ENCODE measurements at regions not wholly inside any gene's neighbourhood (a gene's known extent, or its start where the extent isn't known, plus 50 kb on each side); places are given as distances from the start of the nearest gene placed in this dataset.

- Histone ChIP-seq H3K4me1 (replicated peaks in 1 of 2; ENCODE audit: control insufficient read depth in 2 of 2, insufficient read depth in 2 of 2, low read length in 2 of 2) (no peaks in the 10 kb centered on the region), H3K9me3 (replicated peaks; ENCODE audit: control insufficient read depth, insufficient read depth, low read depth, low read length) (no peaks in the 10 kb centered on the region), H3K27me3 (ENCODE audit: control insufficient read depth in 2 of 2, insufficient read depth in 2 of 2, low read length in 2 of 2) (no peaks in the 10 kb centered on the region), H3K27ac (ENCODE audit: extremely low read depth, low read depth, low read length) (no peak overlapping the region), H3K9me1 (ENCODE audit: control insufficient read depth, insufficient read depth, low read length) (no peaks in the 10 kb centered on the region), H2AFZ (ENCODE audit: low read depth, low read length) (no peak overlapping the region), H3K9ac (ENCODE audit: insufficient read depth in 1 of 2, low read depth in 2 of 2, low read length in 2 of 2) (no peak overlapping the region), H3K4me3 (no peak overlapping the region), H4K20me1 (replicated peaks; ENCODE audit: control insufficient read depth, insufficient read depth, low read length) (no peaks in the 10 kb centered on the region), H3K4me2 (ENCODE audit: insufficient read depth, low read length) (no peak overlapping the region), H3K79me2 (ENCODE audit: control insufficient read depth, insufficient read depth, low read length) (no peaks in the 10 kb centered on the region), H3K36me3 (ENCODE audit: control insufficient read depth, insufficient read depth, low read length) (no peaks in the 10 kb centered on the region)
- BruUV-seq (replicated peaks): no TSS peak
- in situ Hi-C loops (cut with MboI): no loop called here
- DNase-seq (ENCODE audit: extremely low read depth in 1 of 4, low spot score in 3 of 4) (no peak), FAIRE-seq (no peak), ATAC-seq (no peak)
- WGBS (ENCODE audit: insufficient coverage, low coverage, missing lambda C conversion rate): 0% methylated on average over 3 of the region's 3 CpGs
- no peak for TF ChIP-seq KHSRP (IDR thresholded peaks at IDR 0.05)
- TF ChIP-seq HOXB6 (CRISPR knock-in tag; IDR thresholded peaks at IDR 0.05; ENCODE audit: borderline replicate concordance): no peak
- TF ChIP-seq GMEB1 (CRISPR knock-in tag; IDR thresholded peaks at IDR 0.05): no peak
- CTCF ChIA-PET (ENCODE audit: low intra/inter-chr PET ratio): no interaction called here
- POLR2A ChIA-PET: no interaction called here
- intact Hi-C loops (cut with micrococcal nuclease): no loop called here
Measured at GRCh38 chr2:152254486-152254885, 78.9 kb upstream of the STAM2 start.

GRCh38 chr2:152254976-152255375 is 79.4 kb upstream of the STAM2 start:
- CTCF ChIA-PET (ENCODE audit: low intra/inter-chr PET ratio): no interaction called here
- Histone ChIP-seq H3K27ac (ENCODE audit: extremely low read depth, low read depth, low read length) (no peak overlapping the region), H3K4me2 (ENCODE audit: insufficient read depth, low read length) (no peak overlapping the region), H3K79me2 (ENCODE audit: control insufficient read depth, insufficient read depth, low read length) (no peaks in the 10 kb centered on the region), H3K36me3 (ENCODE audit: control insufficient read depth, insufficient read depth, low read length) (no peaks in the 10 kb centered on the region), H3K4me1 (replicated peaks in 1 of 2; ENCODE audit: control insufficient read depth in 2 of 2, insufficient read depth in 2 of 2, low read length in 2 of 2) (no peaks in the 10 kb centered on the region), H4K20me1 (replicated peaks; ENCODE audit: control insufficient read depth, insufficient read depth, low read length) (no peaks in the 10 kb centered on the region), H3K9me3 (replicated peaks; ENCODE audit: control insufficient read depth, insufficient read depth, low read depth, low read length) (no peaks in the 10 kb centered on the region), H3K4me3 (no peak overlapping the region), H2AFZ (ENCODE audit: low read depth, low read length) (no peak overlapping the region), H3K9me1 (ENCODE audit: control insufficient read depth, insufficient read depth, low read length) (no peaks in the 10 kb centered on the region), H3K9ac (ENCODE audit: insufficient read depth in 1 of 2, low read depth in 2 of 2, low read length in 2 of 2) (no peak overlapping the region), H3K27me3 (ENCODE audit: control insufficient read depth in 2 of 2, insufficient read depth in 2 of 2, low read length in 2 of 2) (no peaks in the 10 kb centered on the region)
- DNase-seq (ENCODE audit: extremely low read depth in 1 of 4, low spot score in 3 of 4) (no peak), ATAC-seq (no peak), FAIRE-seq (no peak)
- POLR2A ChIA-PET: interaction anchor here (0.5 kb wide), 1 partner anchor 725 kb away, joined by 3 read pairs; no protein-coding TSS in a partner anchor
- TF ChIP-seq ZNF57 (CRISPR knock-in tag; IDR thresholded peaks at IDR 0.05): no peak
- 6% methylated on average over 1 of the region's 1 CpG for WGBS (ENCODE audit: insufficient coverage, low coverage, missing lambda C conversion rate)
- in situ Hi-C loops (cut with MboI): no loop called here
- intact Hi-C loops (cut with micrococcal nuclease): no loop called here
- BruUV-seq (replicated peaks): no TSS peak
